HG02623 (cell line): ENCODE measurements at regions not wholly inside any gene's neighbourhood (a gene's known extent, or its start where the extent isn't known, plus 50 kb on each side); places are given as distances from the start of the nearest gene placed in this dataset.
"Not testable (repeated sequence)": the region's sequence is repeated elsewhere in the genome, so short reads cannot be mapped to it uniquely, and the experiment has no call there.

Experiments
- ATAC-seq: cut with Tn5 transposase; IDR thresholded peaks from one replicate; pipeline ENCODE4 v1.9.1; 2021; ENCODE audit warnings: moderate library complexity; ENCODE audit not compliant: unreplicated experiment

GRCh38 chr2:131858197-131858596 is 303.6 kb downstream of the ANKRD30BL start:
- not testable (repeated sequence) for ATAC-seq
